GM12865 (cell line): ENCODE measurements at regions not wholly inside any gene's neighbourhood (a gene's known extent, or its start where the extent isn't known, plus 50 kb on each side); places are given as distances from the start of the nearest gene placed in this dataset.

ENCODE experiments used
- DNase-seq: peaks from one replicate; pipeline ENCODE4 v3.0.0; 2010; ENCODE audit warnings: low read depth
- H3K4me3 ChIP-seq: 2 replicates; pipeline ENCODE4 v1.5.1; 2011; ENCODE audit warnings: mild to moderate bottlenecking, low read depth, low read length, control low read depth
- CTCF ChIP-seq: IDR thresholded peaks from 2 replicates; pipeline ENCODE4 v1.5.1; 2011; ENCODE audit warnings: low read length, control low read depth, low read depth, inconsistent platforms; ENCODE audit not compliant: insufficient read depth; ENCODE audit errors: missing control alignments

- H3K4me3 ChIP-seq = no peak overlapping the region
- no peak for DNase-seq
- no peak for TF ChIP-seq CTCF
Measured at GRCh38 chr7:119825091-119825655, 447.8 kb upstream of the KCND2 start.

- no peak for TF ChIP-seq CTCF
- DNase-seq = no peak
- no peak overlapping the region for H3K4me3 ChIP-seq
Measured at GRCh38 chr7:119826547-119826946, 446.4 kb upstream of the KCND2 start.

GRCh38 chr7:119838444-119838843 is 434.5 kb upstream of the KCND2 start:
- TF ChIP-seq CTCF = no peak
- no peak overlapping the region for H3K4me3 ChIP-seq

GRCh38 chr7:119842337-119842736 is 430.6 kb upstream of the KCND2 start:
- no peak for TF ChIP-seq CTCF

More at GRCh38 chr7:119838444-119838843, 434.5 kb upstream of the KCND2 start:
- no peak for DNase-seq

GRCh38 chr7:119842786-119843185 is 430.2 kb upstream of the KCND2 start:
- no peak overlapping the region for H3K4me3 ChIP-seq
- no peak for DNase-seq
- no peak for TF ChIP-seq CTCF

More at GRCh38 chr7:119842337-119842736, 430.6 kb upstream of the KCND2 start:
- no peak overlapping the region for H3K4me3 ChIP-seq
- DNase-seq = no peak

- no peak for TF ChIP-seq CTCF
- H3K4me3 ChIP-seq = no peak overlapping the region
- no peak for DNase-seq
Measured at GRCh38 chr7:119861385-119861784, 411.6 kb upstream of the KCND2 start.

GRCh38 chr7:119868387-119868786 is 404.6 kb upstream of the KCND2 start:
- DNase-seq = no peak
- H3K4me3 ChIP-seq = no peak overlapping the region
- no peak for TF ChIP-seq CTCF
